Stimulated activated CD8-positive, alpha-beta memory T cell treated with anti-CD3 and anti-CD28 coated beads, Interleukin-4, amount 100 ng/mL, for 48 hours (primary cell): ENCODE measurements at regions not wholly inside any gene's neighbourhood (a gene's known extent, or its start where the extent isn't known, plus 50 kb on each side); places are given as distances from the start of the nearest gene placed in this dataset.

Source experiments
- DNase-seq: peaks from one replicate; pipeline ENCODE4 v3.0.0-alpha.2; 2020

GRCh38 chr18:10368456-10369453, 85.7 kb upstream of the APCDD1 start:
- DNase-seq = no peak

GRCh38 chr18:10370716-10371115, 83.7 kb upstream of the APCDD1 start:
- DNase-seq = no peak

GRCh38 chr18:10371165-10371564, 83.3 kb upstream of the APCDD1 start:
- DNase-seq = no peak

GRCh38 chr18:10374195-10374594, 80.2 kb upstream of the APCDD1 start:
- no peak for DNase-seq

GRCh38 chr18:10374636-10375293, 79.7 kb upstream of the APCDD1 start:
- no peak for DNase-seq

GRCh38 chr18:10376731-10377130, 77.7 kb upstream of the APCDD1 start:
- DNase-seq = no peak

- DNase-seq = no peak
Measured at GRCh38 chr18:10377956-10378355, 76.5 kb upstream of the APCDD1 start.

GRCh38 chr18:10378688-10379420, 75.6 kb upstream of the APCDD1 start:
- DNase-seq = no peak

GRCh38 chr18:10379522-10379921, 74.9 kb upstream of the APCDD1 start:
- DNase-seq = no peak

GRCh38 chr18:10381516-10381915, 72.9 kb upstream of the APCDD1 start:
- DNase-seq = no peak

- DNase-seq = no peak
Measured at GRCh38 chr18:10381951-10382350, 72.5 kb upstream of the APCDD1 start.

GRCh38 chr18:10386049-10386448, 68.4 kb upstream of the APCDD1 start:
- no peak for DNase-seq

GRCh38 chr18:10386956-10387355, 67.5 kb upstream of the APCDD1 start:
- DNase-seq = no peak

- no peak for DNase-seq
Measured at GRCh38 chr18:10387399-10387798, 67.0 kb upstream of the APCDD1 start.

- no peak for DNase-seq
Measured at GRCh38 chr18:10388373-10388772, 66.1 kb upstream of the APCDD1 start.

- DNase-seq = no peak
Measured at GRCh38 chr18:10391506-10391905, 62.9 kb upstream of the APCDD1 start.

GRCh38 chr18:10397004-10397403, 57.4 kb upstream of the APCDD1 start:
- no peak for DNase-seq

GRCh38 chr18:10398571-10398970, 55.9 kb upstream of the APCDD1 start:
- no peak for DNase-seq

GRCh38 chr18:10399465-10399864, 55.0 kb upstream of the APCDD1 start:
- DNase-seq = no peak

- no peak for DNase-seq
Measured at GRCh38 chr18:10400534-10401307, 53.7 kb upstream of the APCDD1 start.

- no peak for DNase-seq
Measured at GRCh38 chr18:10401521-10401920, 52.9 kb upstream of the APCDD1 start.

GRCh38 chr18:10401930-10402329, 52.5 kb upstream of the APCDD1 start:
- DNase-seq = no peak
